ENCODE measurements at regions not wholly inside any gene's neighbourhood (a gene's known extent, or its start where the extent isn't known, plus 50 kb on each side); places are given as distances from the start of the nearest gene placed in this dataset.

DNA sequence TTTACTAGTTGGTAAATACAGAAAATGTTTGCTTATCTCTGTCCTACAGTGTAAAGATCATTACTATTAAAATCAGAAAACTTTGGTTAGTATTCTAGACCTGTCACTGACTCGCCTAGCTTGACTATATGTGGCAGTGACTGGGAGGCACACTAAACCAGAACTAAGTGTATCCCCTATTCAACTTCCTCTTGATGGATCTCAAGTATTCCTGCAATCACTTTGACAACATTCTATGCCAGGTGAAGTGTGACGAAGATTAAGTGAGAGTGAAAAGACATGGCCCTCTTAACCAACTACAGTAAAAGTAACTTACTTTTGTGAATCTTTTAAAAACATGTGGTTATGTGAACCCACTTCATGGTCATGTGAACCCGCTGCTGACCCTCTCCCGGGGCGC, 223.0 kb upstream of the ADAMTS5 start:
- no peak for TF ChIP-seq POLR2A (IDR thresholded peaks at IDR 0.05; ENCODE audit: low read length)
- TF ChIP-seq GATA1 (IDR thresholded peaks at IDR 0.05; ENCODE audit: low read depth, low read length): no peak
